ENCODE measurements at regions not wholly inside any gene's neighbourhood (a gene's known extent, or its start where the extent isn't known, plus 50 kb on each side); places are given as distances from the start of the nearest gene placed in this dataset.

DNA sequence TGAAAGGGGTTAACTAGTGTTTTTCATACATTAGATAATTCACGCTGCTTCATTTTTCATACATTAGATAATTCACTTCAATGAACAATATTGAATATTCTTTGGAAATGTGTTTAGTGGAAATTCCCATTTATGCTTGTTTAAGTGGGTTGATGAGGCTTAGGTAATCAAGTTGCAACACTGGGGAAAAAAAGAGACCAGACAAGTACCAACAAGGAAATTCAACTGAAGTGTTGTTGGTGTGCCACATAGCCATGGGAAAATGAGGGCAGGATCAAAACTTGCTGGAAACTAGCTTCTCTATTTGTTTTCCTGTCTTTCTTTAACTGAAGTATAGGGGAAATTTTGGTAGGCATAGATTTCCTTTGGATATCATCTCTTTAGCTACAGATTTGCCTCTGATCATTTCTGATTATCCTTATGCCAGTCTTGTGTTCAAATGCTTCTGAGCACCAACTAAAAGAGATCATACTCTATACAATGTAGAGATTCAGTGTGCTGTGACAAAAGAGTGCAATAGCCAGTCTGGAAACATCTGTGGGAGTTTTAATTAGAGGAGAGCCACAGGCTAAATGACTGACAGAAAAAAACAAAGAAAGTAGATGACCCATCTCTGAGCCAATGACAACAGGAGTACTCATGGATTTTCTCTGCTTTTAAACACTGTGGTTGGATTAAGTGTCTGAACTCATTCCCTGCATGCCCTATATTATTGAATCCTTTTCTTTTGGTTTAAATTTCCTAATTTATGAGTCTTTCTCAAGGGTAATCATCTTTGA is 67.6 kb upstream of the CTSC start:
- DNase-seq (ENCODE audit: low read depth), result no peak

- no peak for DNase-seq (ENCODE audit: low read depth)
Measured at GRCh38 chr11:88404391-88404790, 66.9 kb upstream of the CTSC start.

- DNase-seq (ENCODE audit: low read depth), result no peak
Measured at GRCh38 chr11:88402784-88403183, 65.2 kb upstream of the CTSC start.

- no peak for DNase-seq (ENCODE audit: low read depth)
Measured at GRCh38 chr11:88402192-88402715, 64.7 kb upstream of the CTSC start.

GRCh38 chr11:88398791-88399570 is 61.4 kb upstream of the CTSC start:
- DNase-seq (ENCODE audit: low read depth), result no peak

DNA sequence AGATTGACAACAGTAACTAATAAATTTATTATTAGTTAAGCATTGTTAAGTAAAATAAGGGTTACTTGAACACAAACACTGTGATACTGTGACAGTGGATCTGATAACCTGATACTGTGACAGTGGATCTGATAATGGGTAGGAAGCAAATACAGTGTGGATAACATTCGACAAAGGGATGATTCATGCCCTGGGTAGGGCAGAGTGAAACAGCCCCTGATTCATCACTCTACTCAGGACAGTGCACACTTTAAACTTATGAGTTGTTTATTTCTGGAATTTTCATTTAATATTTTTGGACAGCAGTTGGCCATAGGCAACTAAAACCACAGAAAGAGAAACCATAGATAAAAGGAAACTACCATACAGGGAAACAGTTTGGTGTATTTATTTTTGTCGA is 60.8 kb upstream of the CTSC start:
- DNase-seq (ENCODE audit: low read depth), result no peak

GRCh38 chr11:88390254-88390653 is 52.7 kb upstream of the CTSC start:
- DNase-seq (ENCODE audit: low read depth), result no peak

- no peak for DNase-seq (ENCODE audit: low read depth)
Measured at GRCh38 chr11:88387957-88388356, 50.4 kb upstream of the CTSC start.

All from forelimb muscle (tissue), 1 donor.